Naive thymus-derived CD4-positive, alpha-beta T cell (primary cell): ENCODE measurements at regions not wholly inside any gene's neighbourhood (a gene's known extent, or its start where the extent isn't known, plus 50 kb on each side); places are given as distances from the start of the nearest gene placed in this dataset.
"Not testable (repeated sequence)": the region's sequence is repeated elsewhere in the genome, so short reads cannot be mapped to it uniquely, and the experiment has no call there.

Source experiments
- ATAC-seq: fragments of 150-1000 bp; cut with Tn5 transposase; 2 replicates; pipeline ENCODE4 v1.10.0; 2021; ENCODE audit warnings: mild to moderate bottlenecking, moderate library complexity
- CTCF ChIA-PET: fragments of 350-600 bp; sonication (Branson Sonifier 250); formaldehyde crosslinking; loops from one replicate; lab custom pipeline; 2021; ENCODE audit warnings: antibody characterized with exemption; lab: Charles Lee
- POLR2A ChIA-PET: fragments of 350-600 bp; sonication (Branson Sonifier 250); formaldehyde crosslinking; loops from one replicate; lab custom pipeline; 2021; ENCODE audit warnings: antibody characterized with exemption, inconsistent platforms; lab: Charles Lee
- DNase-seq, 9 donors: peaks; one replicate each; pipeline versions ENCODE4 v3.0.0 to v3.0.0-alpha.2; 2020 to 2022; ENCODE audit warnings: mixed read lengths in 1 of 9
- H3K27ac ChIP-seq: one replicate; pipeline ENCODE4 v1.7.0; 2013; ENCODE audit warnings: mild to moderate bottlenecking, low read depth, low read length, moderate library complexity
- H3K27me3 ChIP-seq, 2 donors: one replicate each; pipeline ENCODE4 v1.7.0; 2013; ENCODE audit warnings: low read length in 2 of 2, mild to moderate bottlenecking in 2 of 2, moderate library complexity in 2 of 2; ENCODE audit not compliant: control insufficient read depth in 2 of 2, insufficient read depth in 2 of 2
- H3K36me3 ChIP-seq, 3 experiments: 1 replicate in 2 of 3; 2 replicates in 1 of 3; pipeline ENCODE4 v1.7.0; 2013; ENCODE audit warnings: low read length in 3 of 3, mild to moderate bottlenecking in 3 of 3, moderate library complexity in 1 of 3; ENCODE audit not compliant: insufficient read depth in 3 of 3, control insufficient read depth in 2 of 3
- H3K4me1 ChIP-seq, 2 donors: one replicate each; pipeline ENCODE4 v1.7.0; 2013; ENCODE audit warnings: low read length in 2 of 2, mild to moderate bottlenecking in 2 of 2, moderate library complexity in 1 of 2; ENCODE audit not compliant: control insufficient read depth in 2 of 2, insufficient read depth in 2 of 2
- H3K4me3 ChIP-seq: 2 replicates; pipeline ENCODE4 v1.7.0; 2013; ENCODE audit warnings: mild to moderate bottlenecking, low read length
- H3K9me3 ChIP-seq, 3 experiments: 1 replicate in 2 of 3; 2 replicates in 1 of 3; pipeline ENCODE4 v1.7.0; 2013; ENCODE audit warnings: low read length in 3 of 3; ENCODE audit not compliant: control insufficient read depth in 2 of 3
- H3K27ac Mint-ChIP-seq, 9 donors: one replicate each; pipeline ENCODE4 v1.8.0; 2020 to 2022; ENCODE audit warnings: mixed read lengths in 9 of 9, mild to moderate bottlenecking in 8 of 9, moderate library complexity in 5 of 9, inconsistent platforms in 2 of 9
- H3K27me3 Mint-ChIP-seq, 5 donors: one replicate each; pipeline ENCODE4 v1.8.0; 2021 to 2022; ENCODE audit warnings: mixed read lengths in 5 of 5, mild to moderate bottlenecking in 1 of 5
- H3K36me3 Mint-ChIP-seq, 5 donors: one replicate each; pipeline ENCODE4 v1.8.0; 2020 to 2022; ENCODE audit warnings: mixed read lengths in 5 of 5, mild to moderate bottlenecking in 3 of 5, inconsistent platforms in 1 of 5
- H3K4me1 Mint-ChIP-seq, 7 donors: one replicate each; pipeline ENCODE4 v1.8.0; 2020 to 2022; ENCODE audit warnings: mixed read lengths in 7 of 7, mild to moderate bottlenecking in 3 of 7, inconsistent platforms in 1 of 7
- H3K4me3 Mint-ChIP-seq, 10 donors: one replicate each; pipeline ENCODE4 v1.8.0; 2020 to 2022; ENCODE audit warnings: mild to moderate bottlenecking in 10 of 10, mixed read lengths in 10 of 10, moderate library complexity in 6 of 10, inconsistent platforms in 2 of 10
- H3K9me3 Mint-ChIP-seq, 11 donors: one replicate each; pipeline ENCODE4 v1.8.0; 2020 to 2022; ENCODE audit warnings: mixed read lengths in 11 of 11, mild to moderate bottlenecking in 4 of 11, inconsistent platforms in 1 of 11, moderate library complexity in 1 of 11
- intact Hi-C, 2 donors: fragments of 100-400 bp; cut with micrococcal nuclease; formaldehyde crosslinking; loops; one replicate each; pipeline ENCODE4 v1.15.1; 2023

DNA sequence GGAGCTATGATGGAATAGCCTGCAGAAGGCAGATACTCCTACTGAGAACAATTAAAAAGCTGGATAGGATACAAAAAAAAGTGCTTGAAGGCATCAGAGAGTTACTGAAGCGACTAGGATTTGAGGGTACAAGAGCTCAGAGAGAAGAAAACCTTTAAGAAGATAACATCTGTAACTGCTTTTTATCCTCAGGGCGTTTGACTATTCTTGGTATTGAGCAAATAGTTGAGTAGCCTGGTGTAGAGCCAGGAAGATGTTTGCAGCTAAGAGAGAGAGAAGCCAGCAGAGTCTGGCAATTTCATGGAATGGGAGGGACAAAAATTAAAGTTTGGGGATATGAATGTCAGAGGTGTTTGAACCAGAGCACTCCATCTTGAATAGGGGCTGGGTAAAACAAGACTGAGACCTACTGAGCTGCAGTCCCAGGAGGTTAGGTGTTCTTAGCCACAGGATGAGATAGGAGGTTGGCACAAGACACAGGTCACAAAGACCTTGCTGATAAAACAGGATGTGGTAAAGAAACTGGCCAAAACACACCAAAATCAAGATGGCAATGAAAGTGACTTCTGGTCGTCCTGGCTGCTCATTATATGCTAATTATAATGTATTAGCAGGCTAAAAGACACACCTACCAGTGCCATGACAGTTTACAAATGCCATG, 428.8 kb downstream of the SH2D4B start:
- ATAC-seq (no peak), DNase-seq (no peak)
- Mint-ChIP-seq H3K27me3 (peaks cover 0 to 12% (median 5%) of the 10 kb centered on the region in 5 donors), H3K27ac (no peak overlapping the region), H3K36me3 (no peaks in the 10 kb centered on the region), H3K4me3 (no peak overlapping the region), H3K4me1 (no peaks in the 10 kb centered on the region), H3K9me3 (no peaks in the 10 kb centered on the region)
- Histone ChIP-seq H3K4me1 (no peaks in the 10 kb centered on the region), H3K27me3 (no peaks in the 10 kb centered on the region), H3K36me3 (no peaks in the 10 kb centered on the region), H3K4me3 (no peak overlapping the region), H3K27ac (no peak overlapping the region), H3K9me3 (no peaks in the 10 kb centered on the region)
- intact Hi-C loops: no loop called here
- ChIA-PET POLR2A (interaction anchor here (0.6 kb wide), 1 partner anchor 235 kb away, joined by 3 read pairs; no protein-coding TSS in a partner anchor), CTCF (no interaction called here)

DNA sequence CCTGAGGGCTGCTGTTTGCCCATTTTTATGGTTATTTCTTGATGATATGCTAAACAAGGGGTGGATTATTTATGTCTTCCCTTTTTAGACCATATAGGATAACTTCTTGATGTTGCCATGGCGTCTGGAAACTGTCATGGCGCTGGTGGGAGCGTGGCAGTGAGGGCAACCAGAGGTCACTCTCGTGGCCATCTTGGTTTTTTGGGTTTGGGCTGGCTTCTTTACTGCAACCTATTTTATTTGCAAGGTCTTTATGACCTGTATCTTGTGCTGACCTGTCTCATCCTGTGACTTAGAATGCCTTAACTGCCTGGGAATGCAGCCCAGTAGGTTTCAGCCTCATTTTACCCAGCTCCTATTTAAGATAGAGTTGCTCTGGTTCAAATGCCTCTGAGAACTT, 429.7 kb downstream of the SH2D4B start:
- H3K4me3 ChIP-seq, H3K9me3 ChIP-seq, H3K4me1 ChIP-seq, H3K27me3 ChIP-seq, POLR2A ChIA-PET, H3K9me3 Mint-ChIP-seq, intact Hi-C loops, CTCF ChIA-PET, ATAC-seq, H3K4me1 Mint-ChIP-seq, DNase-seq, H3K27ac Mint-ChIP-seq, H3K36me3 Mint-ChIP-seq, H3K4me3 Mint-ChIP-seq, H3K27ac ChIP-seq, H3K36me3 ChIP-seq: not testable (repeated sequence)
- peaks cover 0 to 12% (median 5%) of the 10 kb centered on the region in 5 donors for H3K27me3 Mint-ChIP-seq

DNA sequence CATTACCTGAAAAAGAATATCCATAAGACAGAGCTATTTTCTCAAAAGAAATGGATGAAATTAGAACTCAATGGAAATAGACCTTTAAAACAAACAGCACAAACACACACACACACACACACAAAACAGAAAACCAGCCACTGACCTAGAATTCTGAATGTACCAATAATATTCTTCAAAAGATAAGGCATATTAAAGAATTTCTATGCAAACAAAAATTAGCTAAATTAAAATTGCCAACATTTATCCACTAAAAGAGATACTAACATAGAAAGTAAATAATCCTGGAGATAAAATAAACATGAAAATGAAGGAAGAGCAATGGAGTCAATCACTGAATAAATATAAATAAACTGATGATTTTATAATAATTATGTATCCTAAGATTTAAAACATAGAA, 431.2 kb downstream of the SH2D4B start:
- Mint-ChIP-seq H3K9me3 (no peaks in the 10 kb centered on the region), H3K4me3 (no peak overlapping the region), H3K36me3 (no peaks in the 10 kb centered on the region), H3K4me1 (no peaks in the 10 kb centered on the region), H3K27me3 (peaks cover 0 to 12% (median 5%) of the 10 kb centered on the region in 5 donors), H3K27ac (no peak overlapping the region)
- H3K27me3 ChIP-seq: no peaks in the 10 kb centered on the region
- no peak overlapping the region for H3K4me3 ChIP-seq
- ChIA-PET CTCF (no interaction called here), POLR2A (no interaction called here)
- H3K27ac ChIP-seq: no peak overlapping the region
- intact Hi-C loops: no loop called here
- DNase-seq (no peak), ATAC-seq (no peak)
- no peaks in the 10 kb centered on the region for H3K4me1 ChIP-seq
- H3K9me3 ChIP-seq: no peaks in the 10 kb centered on the region
- no peaks in the 10 kb centered on the region for H3K36me3 ChIP-seq

DNA sequence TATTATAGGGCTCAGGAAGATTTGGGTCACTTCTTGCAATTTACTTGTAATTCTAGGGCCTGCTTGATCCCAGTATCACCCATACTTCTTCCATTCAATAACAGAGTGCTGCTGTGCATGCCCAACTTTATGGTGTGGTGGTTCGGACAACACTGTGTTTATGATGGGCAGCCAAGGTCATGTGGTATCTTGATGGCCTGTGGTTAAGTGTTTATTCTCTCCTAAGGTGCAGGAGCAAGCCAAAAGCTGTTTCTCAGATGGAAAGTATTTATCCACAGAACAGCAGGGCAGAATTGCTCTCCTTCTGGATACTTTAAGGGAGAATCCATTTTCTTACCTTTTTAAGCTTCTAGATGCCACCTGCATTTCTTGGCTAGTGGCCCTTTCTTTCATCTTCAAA, 433.8 kb downstream of the SH2D4B start:
- Histone ChIP-seq H3K4me1 (no peaks in the 10 kb centered on the region), H3K4me3 (no peak overlapping the region), H3K9me3 (no peaks in the 10 kb centered on the region), H3K27ac (no peak overlapping the region), H3K27me3 (no peaks in the 10 kb centered on the region), H3K36me3 (no peaks in the 10 kb centered on the region)
- CTCF ChIA-PET: no interaction called here
- H3K9me3 Mint-ChIP-seq: no peaks in the 10 kb centered on the region
- POLR2A ChIA-PET: no interaction called here
- DNase-seq (no peak), ATAC-seq (no peak)
- peaks cover 0 to 8% (median under 1%) of the 10 kb centered on the region in 5 donors for H3K27me3 Mint-ChIP-seq
- H3K27ac Mint-ChIP-seq: no peak overlapping the region
- no peaks in the 10 kb centered on the region for H3K36me3 Mint-ChIP-seq
- intact Hi-C loops: no loop called here
- H3K4me1 Mint-ChIP-seq: peaks cover 0 to 1% (median 0%) of the 10 kb centered on the region in 7 donors
- H3K4me3 Mint-ChIP-seq: no peak overlapping the region

GRCh38 chr10:80976658-80977057, 439.0 kb downstream of the SH2D4B start:
- Histone ChIP-seq H3K27ac (no peak overlapping the region), H3K9me3 (no peaks in the 10 kb centered on the region), H3K4me1 (no peaks in the 10 kb centered on the region), H3K27me3 (no peaks in the 10 kb centered on the region), H3K4me3 (no peak overlapping the region), H3K36me3 (no peaks in the 10 kb centered on the region)
- no peaks in the 10 kb centered on the region for H3K36me3 Mint-ChIP-seq
- H3K4me1 Mint-ChIP-seq: peaks cover 0 to 1% (median 0%) of the 10 kb centered on the region in 7 donors
- H3K4me3 Mint-ChIP-seq: no peak overlapping the region
- no peak overlapping the region for H3K27ac Mint-ChIP-seq
- CTCF ChIA-PET: no interaction called here
- ATAC-seq (no peak), DNase-seq (no peak)
- POLR2A ChIA-PET: no interaction called here
- peaks cover 0 to 14% (median 5%) of the 10 kb centered on the region in 5 donors for H3K27me3 Mint-ChIP-seq
- intact Hi-C loops: no loop called here
- H3K9me3 Mint-ChIP-seq: peaks cover 0 to 3% (median 0%) of the 10 kb centered on the region in 11 donors

- peaks cover 4 to 20% (median 8%) of the 10 kb centered on the region in 5 donors for H3K27me3 Mint-ChIP-seq
- CTCF ChIA-PET: no interaction called here
- no peaks in the 10 kb centered on the region for H3K36me3 ChIP-seq
- H3K4me1 Mint-ChIP-seq: no peaks in the 10 kb centered on the region
- no peak overlapping the region for H3K27ac Mint-ChIP-seq
- H3K9me3 ChIP-seq: no peaks in the 10 kb centered on the region
- no peaks in the 10 kb centered on the region for H3K4me1 ChIP-seq
- no peaks in the 10 kb centered on the region for H3K9me3 Mint-ChIP-seq
- no peak overlapping the region for H3K4me3 ChIP-seq
- H3K27ac ChIP-seq: no peak overlapping the region
- no peak overlapping the region for H3K4me3 Mint-ChIP-seq
- no peaks in the 10 kb centered on the region for H3K27me3 ChIP-seq
- ATAC-seq: no peak
- POLR2A ChIA-PET: no interaction called here
- no peaks in the 10 kb centered on the region for H3K36me3 Mint-ChIP-seq
- intact Hi-C loops: no loop called here
- no peak for DNase-seq
Measured at GRCh38 chr10:80985102-80985501, 447.4 kb downstream of the SH2D4B start.

DNA sequence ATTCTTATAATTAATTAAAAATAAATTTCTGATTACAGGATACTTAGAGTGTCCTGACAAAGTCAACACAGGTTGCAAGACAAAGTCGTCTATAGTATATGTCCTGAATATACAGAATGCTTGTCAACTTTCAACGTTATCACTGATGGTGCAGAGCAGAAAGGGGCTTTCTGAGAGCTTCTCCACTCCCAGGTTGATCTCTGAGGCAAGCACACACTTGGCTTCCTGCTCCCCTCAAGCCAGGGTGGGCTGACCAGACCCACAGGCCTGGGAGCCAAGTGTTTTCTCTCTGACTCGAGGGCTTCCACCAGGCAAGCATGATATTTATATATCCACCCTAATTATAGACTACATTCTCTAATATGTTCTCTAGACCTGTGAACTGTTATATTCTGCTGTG, 448.9 kb downstream of the SH2D4B start:
- Histone ChIP-seq H3K27me3 (no peaks in the 10 kb centered on the region), H3K4me1 (no peaks in the 10 kb centered on the region), H3K9me3 (no peaks in the 10 kb centered on the region), H3K36me3 (no peaks in the 10 kb centered on the region), H3K4me3 (no peak overlapping the region), H3K27ac (no peak overlapping the region)
- Mint-ChIP-seq H3K27ac (no peak overlapping the region), H3K27me3 (peaks cover 4 to 27% (median 16%) of the 10 kb centered on the region in 5 donors), H3K4me3 (no peak overlapping the region), H3K9me3 (no peaks in the 10 kb centered on the region), H3K4me1 (no peaks in the 10 kb centered on the region), H3K36me3 (no peaks in the 10 kb centered on the region)
- intact Hi-C loops: no loop called here
- ChIA-PET POLR2A (no interaction called here), CTCF (no interaction called here)
- ATAC-seq (no peak), DNase-seq (no peak)
